ENCODE measurements at regions not wholly inside any gene's neighbourhood (a gene's known extent, or its start where the extent isn't known, plus 50 kb on each side); places are given as distances from the start of the nearest gene placed in this dataset.

GRCh38 chr21:28447462-28447861 is 545.2 kb downstream of the LTN1 start:
- DNase-seq = no peak

GRCh38 chr21:28445141-28445830 is 547.4 kb downstream of the LTN1 start:
- DNase-seq = no peak

- DNase-seq = no peak
These were observed 548.1 kb downstream of the LTN1 start for GRCh38 chr21:28444557-28444956.

- DNase-seq = no peak
These were observed 548.6 kb downstream of the LTN1 start for GRCh38 chr21:28444111-28444510.

GRCh38 chr21:28442624-28443023 is 550.1 kb downstream of the LTN1 start:
- DNase-seq = no peak

- DNase-seq = no peak
These were observed 550.6 kb downstream of the LTN1 start for GRCh38 chr21:28442085-28442484.

GRCh38 chr21:28439788-28440187 is 552.9 kb downstream of the LTN1 start:
- DNase-seq = no peak

GRCh38 chr21:28439251-28439650 is 553.4 kb downstream of the LTN1 start:
- DNase-seq = no peak

- DNase-seq = no peak
These were observed 555.6 kb downstream of the LTN1 start for GRCh38 chr21:28437061-28437460.

GRCh38 chr21:28436286-28436932 is 556.3 kb downstream of the LTN1 start:
- DNase-seq = no peak

GRCh38 chr21:28431527-28432200 is 561.0 kb downstream of the LTN1 start:
- DNase-seq = no peak

GRCh38 chr21:28431022-28431421 is 561.7 kb downstream of the LTN1 start:
- no peak for DNase-seq

- no peak for DNase-seq
These were observed 563.5 kb downstream of the LTN1 start for GRCh38 chr21:28429161-28429560.

- DNase-seq = no peak
These were observed 565.2 kb downstream of the LTN1 start for GRCh38 chr21:28427394-28428022.

- DNase-seq = no peak
These were observed 566.1 kb downstream of the LTN1 start for GRCh38 chr21:28426545-28426944.

GRCh38 chr21:28423521-28424190 is 569.0 kb downstream of the LTN1 start:
- no peak for DNase-seq

GRCh38 chr21:28421716-28422524 is 570.8 kb downstream of the LTN1 start:
- no peak for DNase-seq

- DNase-seq = no peak
These were observed 572.9 kb downstream of the LTN1 start for GRCh38 chr21:28419811-28420210.

- no peak for DNase-seq
These were observed 573.8 kb downstream of the LTN1 start for GRCh38 chr21:28418726-28419514.

- DNase-seq = peak; percentile 75 to 88
These were observed 582.4 kb downstream of the LTN1 start for GRCh38 chr21:28410256-28410655.

GRCh38 chr21:28402616-28402989 is 590.1 kb downstream of the LTN1 start:
- DNase-seq = no peak

Data from inflammatory macrophage (primary cell).